ENCODE measurements at regions not wholly inside any gene's neighbourhood (a gene's known extent, or its start where the extent isn't known, plus 50 kb on each side); places are given as distances from the start of the nearest gene placed in this dataset.
"Not testable (repeated sequence)": the region's sequence is repeated elsewhere in the genome, so short reads cannot be mapped to it uniquely, and the experiment has no call there.

- DNase-seq (ENCODE audit: low read depth) = no peak
- H3K4me3 ChIP-seq (ENCODE audit: low read depth, low read length) = no peak overlapping the region
- no peak for TF ChIP-seq CTCF (IDR thresholded peaks at IDR 0.05; ENCODE audit: insufficient read depth, low read length)
Measured at GRCh38 chr4:159582685-159583084, 479.8 kb downstream of the RAPGEF2 start.

GRCh38 chr4:159592898-159593556, 490.1 kb downstream of the RAPGEF2 start:
- DNase-seq (ENCODE audit: low read depth) = no peak
- no peak overlapping the region for H3K4me3 ChIP-seq (ENCODE audit: low read depth, low read length)
- TF ChIP-seq CTCF (IDR thresholded peaks at IDR 0.05; ENCODE audit: insufficient read depth, low read length) = no peak

GRCh38 chr4:159593681-159594080, 490.8 kb downstream of the RAPGEF2 start:
- DNase-seq (ENCODE audit: low read depth) = no peak
- TF ChIP-seq CTCF (IDR thresholded peaks at IDR 0.05; ENCODE audit: insufficient read depth, low read length) = no peak
- H3K4me3 ChIP-seq (ENCODE audit: low read depth, low read length) = no peak overlapping the region

GRCh38 chr4:159594576-159594975, 491.7 kb downstream of the RAPGEF2 start:
- TF ChIP-seq CTCF (IDR thresholded peaks at IDR 0.05; ENCODE audit: insufficient read depth, low read length) = no peak
- DNase-seq (ENCODE audit: low read depth) = no peak
- H3K4me3 ChIP-seq (ENCODE audit: low read depth, low read length) = no peak overlapping the region

GRCh38 chr4:159595101-159595500, 492.2 kb downstream of the RAPGEF2 start:
- DNase-seq (ENCODE audit: low read depth); H3K4me3 ChIP-seq (ENCODE audit: low read depth, low read length): not testable (repeated sequence)

GRCh38 chr4:159598602-159599001, 495.7 kb downstream of the RAPGEF2 start:
- DNase-seq (ENCODE audit: low read depth) = no peak
- no peak overlapping the region for H3K4me3 ChIP-seq (ENCODE audit: low read depth, low read length)
- no peak for TF ChIP-seq CTCF (IDR thresholded peaks at IDR 0.05; ENCODE audit: insufficient read depth, low read length)

- DNase-seq (ENCODE audit: low read depth) = no peak
- TF ChIP-seq CTCF (IDR thresholded peaks at IDR 0.05; ENCODE audit: insufficient read depth, low read length) = no peak
- no peak overlapping the region for H3K4me3 ChIP-seq (ENCODE audit: low read depth, low read length)
Measured at GRCh38 chr4:159600061-159600460, 497.2 kb downstream of the RAPGEF2 start.

All from fibroblast of the aortic adventitia (primary cell).